Endothelial cell of umbilical vein (primary cell): ENCODE measurements at regions not wholly inside any gene's neighbourhood (a gene's known extent, or its start where the extent isn't known, plus 50 kb on each side); places are given as distances from the start of the nearest gene placed in this dataset.

Experiments used
- BruUV-seq: library from RNA; stranded (reverse); fragments of 400-500 nt; replicated peaks from 2 replicates; lab custom pipeline; 2021; lab: Mats Ljungman, UMichigan
- CTCF ChIA-PET: fragments of 300-600, 350-600 bp; sonication (Branson Sonifier 250); formaldehyde crosslinking; loops from one replicate; lab custom pipeline; 2021; ENCODE audit warnings: antibody characterized with exemption, inconsistent platforms; lab: Charles Lee
- POLR2A ChIA-PET: fragments of 300-600, 350-600 bp; sonication (Branson Sonifier 250); formaldehyde crosslinking; loops from one replicate; lab custom pipeline; 2021; ENCODE audit warnings: antibody characterized with exemption, inconsistent platforms; lab: Charles Lee
- DNase-seq: peaks from one replicate; pipeline ENCODE4 v3.0.0-alpha.2; 2011; ENCODE audit warnings: low read depth, low spot score
- FAIRE-seq: peaks from 2 replicates; lab custom pipeline; 2011; peaks lifted over from hg19 to GRCh38; lab: Jason Lieb, UNC
- H2AFZ ChIP-seq: 2 replicates; pipeline ENCODE4 v1.6.0; 2012; ENCODE audit warnings: low read depth, low read length, control low read depth, inconsistent platforms
- H3K27ac ChIP-seq: 2 replicates; pipeline ENCODE4 v1.5.1; 2011; ENCODE audit warnings: low read depth, mild to moderate bottlenecking, control low read depth, low read length, moderate library complexity; ENCODE audit not compliant: insufficient read depth
- H3K27me3 ChIP-seq, 2 experiments: 2 replicates each; pipeline versions ENCODE4 v1.6.0 to v1.6.1; 2011; ENCODE audit warnings: low read length in 2 of 2, mixed read lengths in 1 of 2; ENCODE audit not compliant: control insufficient read depth in 2 of 2, insufficient read depth in 2 of 2
- H3K36me3 ChIP-seq, 2 experiments: 2 replicates in 1 of 2; 3 replicates in 1 of 2; pipeline ENCODE4 v1.5.1; 2011; ENCODE audit warnings: low read length in 2 of 2, mild to moderate bottlenecking in 1 of 2, moderate library complexity in 1 of 2; ENCODE audit not compliant: control insufficient read depth in 2 of 2, insufficient read depth in 2 of 2; ENCODE audit errors: extremely low read depth in 1 of 2
- H3K4me1 ChIP-seq: 3 replicates; pipeline ENCODE4 v1.5.1; 2011; ENCODE audit warnings: mild to moderate bottlenecking, low read length; ENCODE audit not compliant: control insufficient read depth, insufficient read depth; ENCODE audit errors: extremely low read depth
- H3K4me2 ChIP-seq: 2 replicates; pipeline ENCODE4 v1.6.1; 2011; ENCODE audit warnings: low read length, control low read depth, mixed read lengths; ENCODE audit not compliant: insufficient read depth
- H3K4me3 ChIP-seq, 3 experiments: fragments of 200-600 bp in 1 of 3; sonication (generic), shearing (Covaris generic) in 1 of 3; replicated peaks in 1 of 3; 2 replicates each; pipeline ENCODE4 v1.5.1; 2011 to 2016; ENCODE audit warnings: control low read depth in 3 of 3, low read length in 3 of 3, mild to moderate bottlenecking in 2 of 3, inconsistent platforms in 1 of 3, low read depth in 1 of 3, moderate library complexity in 1 of 3; ENCODE audit not compliant: insufficient read depth in 1 of 3
- H3K79me2 ChIP-seq: 2 replicates; pipeline ENCODE4 v1.6.0; 2012; ENCODE audit warnings: low read length, inconsistent platforms; ENCODE audit not compliant: control insufficient read depth, insufficient read depth
- H3K9ac ChIP-seq: replicated peaks from 2 replicates; pipeline ENCODE3; 2011; ENCODE audit warnings: low read length, control low read depth; ENCODE audit not compliant: insufficient read depth; ENCODE audit errors: extremely low read depth
- H3K9me1 ChIP-seq: replicated peaks from 3 replicates; pipeline ENCODE4 v1.6.0; 2011; ENCODE audit warnings: mild to moderate bottlenecking, low read length; ENCODE audit not compliant: control insufficient read depth, insufficient read depth; ENCODE audit errors: extremely low read depth
- H3K9me3 ChIP-seq: replicated peaks from 2 replicates; pipeline ENCODE4 v1.5.1; 2012; ENCODE audit warnings: low read length, inconsistent platforms; ENCODE audit not compliant: control insufficient read depth, insufficient read depth
- H4K20me1 ChIP-seq: replicated peaks from 2 replicates; pipeline ENCODE3; 2011; ENCODE audit warnings: mild to moderate bottlenecking, low read length; ENCODE audit not compliant: control insufficient read depth, insufficient read depth; ENCODE audit errors: extremely low read depth
- CTCF ChIP-seq, 2 donors: IDR thresholded peaks; 1 replicate in 1 of 2; 2 replicates in 1 of 2; pipeline ENCODE4 v1.5.1; 2011; ENCODE audit warnings: low read length in 2 of 2, mild to moderate bottlenecking in 2 of 2, moderate library complexity in 2 of 2, control low read depth in 1 of 2, inconsistent platforms in 1 of 2, low read depth in 1 of 2; ENCODE audit not compliant: insufficient read depth in 1 of 2; ENCODE audit errors: extremely low read depth in 1 of 2
- EZH2 ChIP-seq: IDR thresholded peaks from 2 replicates; pipeline ENCODE4 v1.6.1; 2012; ENCODE audit warnings: borderline replicate concordance, low read depth, mild to moderate bottlenecking, moderate library complexity, low read length, inconsistent platforms; ENCODE audit not compliant: severe bottlenecking
- FOS ChIP-seq: IDR thresholded peaks from 2 replicates; pipeline ENCODE4 v1.6.1; 2011; ENCODE audit warnings: mild to moderate bottlenecking, low read length, moderate library complexity, borderline replicate concordance; ENCODE audit not compliant: insufficient read depth
- GATA2 ChIP-seq: IDR thresholded peaks from 2 replicates; pipeline ENCODE4 v1.7.0; 2011; ENCODE audit warnings: low read depth, mild to moderate bottlenecking, moderate library complexity, mixed read lengths, low read length; ENCODE audit not compliant: insufficient read length, insufficient read depth
- JUN ChIP-seq: IDR thresholded peaks from 2 replicates; pipeline ENCODE4 v1.6.1; 2011; ENCODE audit warnings: borderline replicate concordance, low read depth; ENCODE audit not compliant: insufficient read length, insufficient read depth
- MAX ChIP-seq: IDR thresholded peaks from 2 replicates; pipeline ENCODE4 v1.6.1; 2011; ENCODE audit not compliant: insufficient read depth, insufficient read length
- MYC ChIP-seq: IDR thresholded peaks from one replicate; pipeline ENCODE4 v1.6.1; 2011; ENCODE audit warnings: mild to moderate bottlenecking, low read depth, low read length
- POLR2A ChIP-seq: IDR thresholded peaks from 2 replicates; pipeline ENCODE4 v1.6.1; 2012; ENCODE audit warnings: low read depth, mild to moderate bottlenecking, control low read depth, low read length
- POLR2AphosphoS5 ChIP-seq: IDR thresholded peaks from 2 replicates; pipeline ENCODE4 v1.6.1; 2012; ENCODE audit warnings: low read depth, mild to moderate bottlenecking, control low read depth, low read length, moderate library complexity; ENCODE audit not compliant: insufficient read depth
- dilution Hi-C: fragments of 300-500 bp; cut with MboI; formaldehyde crosslinking; loops from one replicate; pipeline ENCODE4 v1.15.0; 2019; ENCODE audit warnings: low sequenced_read_pairs; ENCODE audit not compliant: extremely low pct_ligation_motif_present
- intact Hi-C: fragments of 100-400 bp; cut with micrococcal nuclease; formaldehyde crosslinking; loops from one replicate; pipeline ENCODE4 v1.10.0; 2022

DNA sequence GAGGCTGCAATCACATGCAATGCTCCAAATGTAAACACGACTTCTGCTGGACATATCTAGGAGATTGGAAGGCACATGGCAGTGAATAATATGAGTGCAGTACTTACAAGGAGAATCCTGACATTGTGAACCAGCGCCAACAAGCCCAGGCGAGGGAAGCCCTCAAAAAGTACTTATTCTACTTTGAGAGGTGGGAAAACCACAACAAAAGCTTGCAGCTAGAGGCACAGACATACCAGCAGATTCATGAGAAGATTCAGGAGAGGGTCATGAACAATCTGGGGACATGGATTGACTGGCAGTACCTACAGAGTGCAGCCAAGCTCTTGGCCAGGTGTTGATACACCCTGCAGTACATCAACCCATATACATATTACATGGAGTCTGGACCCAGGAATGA, 475.7 kb upstream of the CDH2 start:
- H3K4me3 ChIP-seq = no peak overlapping the region
- H3K36me3 ChIP-seq = no peaks in the 10 kb centered on the region
- dilution Hi-C loops = no loop called here
- no peaks in the 10 kb centered on the region for H3K9me1 ChIP-seq
- FAIRE-seq (no peak), DNase-seq (no peak)
- no peaks in the 10 kb centered on the region for H3K9me3 ChIP-seq
- POLR2A ChIA-PET = no interaction called here
- BruUV-seq = no TSS peak
- CTCF ChIA-PET = no interaction called here
- intact Hi-C loops = no loop called here
- H4K20me1 ChIP-seq = no peaks in the 10 kb centered on the region
- H3K4me2 ChIP-seq = no peak overlapping the region
- no peak for TF ChIP-seq CTCF (IDR thresholded peaks at IDR 0.05; ENCODE audit: extremely low read depth in 1 of 2, insufficient read depth in 1 of 2, low read depth in 1 of 2, low read length in 2 of 2)
- TF ChIP-seq GATA2 = no peak
- TF ChIP-seq JUN = no peak
- no peak for TF ChIP-seq FOS
- no peak for TF ChIP-seq POLR2AphosphoS5
- no peak for TF ChIP-seq EZH2
- TF ChIP-seq MYC = no peak
- no peak for TF ChIP-seq POLR2A
- TF ChIP-seq MAX = no peak
- H3K27me3 ChIP-seq = no peaks in the 10 kb centered on the region
- no peak overlapping the region for H3K27ac ChIP-seq
- no peak overlapping the region for H2AFZ ChIP-seq
- no peak overlapping the region for H3K9ac ChIP-seq
- peaks cover 8% of the 10 kb centered on the region for H3K4me1 ChIP-seq
- H3K79me2 ChIP-seq = no peaks in the 10 kb centered on the region
